Endodermal cell (in vitro differentiated cells): ENCODE measurements at regions not wholly inside any gene's neighbourhood (a gene's known extent, or its start where the extent isn't known, plus 50 kb on each side); places are given as distances from the start of the nearest gene placed in this dataset.

ENCODE experiments used
- DNase-seq: peaks from one replicate; pipeline ENCODE4 v3.0.0-alpha.2; 2017
- H3K27ac ChIP-seq: 2 replicates; pipeline ENCODE4 v1.5.1; 2013; ENCODE audit warnings: mild to moderate bottlenecking, low read depth, low read length, moderate library complexity
- H3K27me3 ChIP-seq: 2 replicates; pipeline ENCODE4 v1.6.1; 2013; ENCODE audit warnings: mild to moderate bottlenecking, low read length, moderate library complexity; ENCODE audit not compliant: insufficient read depth, control insufficient read depth, poor library complexity, severe bottlenecking
- H3K36me3 ChIP-seq: 2 replicates; pipeline ENCODE4 v1.7.0; 2013; ENCODE audit warnings: mild to moderate bottlenecking, low read length, moderate library complexity; ENCODE audit not compliant: control insufficient read depth, insufficient read depth
- H3K4me1 ChIP-seq: one replicate; pipeline ENCODE4 v1.7.0; 2013; ENCODE audit warnings: low read length; ENCODE audit not compliant: control insufficient read depth, insufficient read depth
- H3K4me3 ChIP-seq: 2 replicates; pipeline ENCODE4 v1.5.1; 2013; ENCODE audit warnings: mild to moderate bottlenecking, low read length, moderate library complexity
- H3K9ac ChIP-seq: 2 replicates; pipeline ENCODE4 v1.6.1; 2013; ENCODE audit warnings: mild to moderate bottlenecking, low read length, moderate library complexity; ENCODE audit not compliant: poor library complexity, severe bottlenecking; ENCODE audit errors: extremely low read depth
- H3K9me3 ChIP-seq: 2 replicates; pipeline ENCODE4 v1.6.1; 2013; ENCODE audit warnings: mild to moderate bottlenecking, low read length, moderate library complexity; ENCODE audit not compliant: control insufficient read depth
- H3K27ac Mint-ChIP-seq: 2 replicates; pipeline ENCODE4 v1.8.0; 2020; ENCODE audit warnings: mixed read lengths
- H3K27me3 Mint-ChIP-seq: 2 replicates; pipeline ENCODE4 v1.8.0; 2021; ENCODE audit warnings: mild to moderate bottlenecking, mixed read lengths; ENCODE audit not compliant: insufficient read depth
- H3K36me3 Mint-ChIP-seq: 2 replicates; pipeline ENCODE4 v1.8.0; 2020; ENCODE audit warnings: low read depth, mixed read lengths
- H3K4me1 Mint-ChIP-seq: 2 replicates; pipeline ENCODE4 v1.8.0; 2020; ENCODE audit warnings: mixed read lengths
- H3K4me3 Mint-ChIP-seq: 2 replicates; pipeline ENCODE4 v1.8.0; 2020; ENCODE audit warnings: mild to moderate bottlenecking, moderate library complexity, mixed read lengths
- H3K9me3 Mint-ChIP-seq: 2 replicates; pipeline ENCODE4 v1.8.0; 2020; ENCODE audit warnings: mild to moderate bottlenecking, mixed read lengths
- CTCF ChIP-seq: fragments of 200-600 bp; sonication (generic); conservative IDR thresholded peaks from 2 replicates; pipeline ENCODE4 v1.5.0; 2021; ENCODE audit warnings: antibody characterized with exemption, mild to moderate bottlenecking
- WGBS, 2 experiments: methylation state at CpG; one replicate each; pipeline versions ENCODE4 v1.1.5 to v1.1.7; 2013; ENCODE audit warnings: missing lambda C conversion rate in 2 of 2, mixed read lengths in 1 of 2; ENCODE audit not compliant: insufficient coverage in 1 of 2, insufficient read length in 1 of 2; 5-methylcytosine and 5-hydroxymethylcytosine counted together

GRCh38 chr11:45468267-45468856 lies 182.2 kb upstream of the SYT13 start:
- WGBS, 2 experiments: 80 to 88% methylated on average over 7 of the region's 7 CpGs
- Histone ChIP-seq H3K36me3 (no peaks in the 10 kb centered on the region), H3K9me3 (no peaks in the 10 kb centered on the region), H3K4me1 (peaks cover 3% of the 10 kb centered on the region), H3K27ac (no peak overlapping the region), H3K4me3 (no peak overlapping the region), H3K27me3 (no peaks in the 10 kb centered on the region), H3K9ac (no peak overlapping the region)
- H3K36me3 Mint-ChIP-seq: no peaks in the 10 kb centered on the region
- peak; percentile 70 for DNase-seq
- no peak overlapping the region for H3K4me3 Mint-ChIP-seq
- peaks cover 9% of the 10 kb centered on the region for H3K4me1 Mint-ChIP-seq
- H3K27me3 Mint-ChIP-seq: no peaks in the 10 kb centered on the region
- peak; percentile 38 for TF ChIP-seq CTCF
- H3K9me3 Mint-ChIP-seq: no peaks in the 10 kb centered on the region
- H3K27ac Mint-ChIP-seq: peak overlapping the region; percentile 64

- H3K27ac Mint-ChIP-seq: no peak overlapping the region
- peaks cover 3% of the 10 kb centered on the region for H3K4me1 ChIP-seq
- no peak overlapping the region for H3K9ac ChIP-seq
- H3K27ac ChIP-seq: no peak overlapping the region
- no peaks in the 10 kb centered on the region for H3K27me3 ChIP-seq
- TF ChIP-seq CTCF: no peak
- H3K36me3 ChIP-seq: no peaks in the 10 kb centered on the region
- no peaks in the 10 kb centered on the region for H3K36me3 Mint-ChIP-seq
- no peaks in the 10 kb centered on the region for H3K9me3 ChIP-seq
- DNase-seq: no peak
- H3K4me3 ChIP-seq: no peak overlapping the region
- peaks cover 7% of the 10 kb centered on the region for H3K27me3 Mint-ChIP-seq
- H3K4me3 Mint-ChIP-seq: no peak overlapping the region
- 94% methylated on average over 4 of the region's 4 CpGs for WGBS, 2 experiments
- no peaks in the 10 kb centered on the region for H3K9me3 Mint-ChIP-seq
- H3K4me1 Mint-ChIP-seq: peaks cover 5% of the 10 kb centered on the region
Measured at GRCh38 chr11:45463541-45463940, 177.4 kb upstream of the SYT13 start.

GRCh38 chr11:45461514-45461913 lies 175.4 kb upstream of the SYT13 start:
- Histone ChIP-seq H3K9ac (no peak overlapping the region), H3K9me3 (no peaks in the 10 kb centered on the region), H3K4me1 (no peaks in the 10 kb centered on the region), H3K27ac (no peak overlapping the region), H3K4me3 (no peak overlapping the region), H3K36me3 (no peaks in the 10 kb centered on the region), H3K27me3 (no peaks in the 10 kb centered on the region)
- H3K27me3 Mint-ChIP-seq: peaks cover 7% of the 10 kb centered on the region
- TF ChIP-seq CTCF: no peak
- no peaks in the 10 kb centered on the region for H3K4me1 Mint-ChIP-seq
- WGBS, 2 experiments: 79 to 95% methylated on average over 2 of the region's 2 CpGs
- no peaks in the 10 kb centered on the region for H3K9me3 Mint-ChIP-seq
- H3K27ac Mint-ChIP-seq: no peak overlapping the region
- no peaks in the 10 kb centered on the region for H3K36me3 Mint-ChIP-seq
- no peak for DNase-seq
- H3K4me3 Mint-ChIP-seq: no peak overlapping the region
